HUDEP-2 (cell line): ENCODE measurements at regions not wholly inside any gene's neighbourhood (a gene's known extent, or its start where the extent isn't known, plus 50 kb on each side); places are given as distances from the start of the nearest gene placed in this dataset.
"Not testable (repeated sequence)": the region's sequence is repeated elsewhere in the genome, so short reads cannot be mapped to it uniquely, and the experiment has no call there.

Experiments used
- DNase-seq, 76 experiments: peaks; one replicate each; lab custom pipeline; 2025; ENCODE audit not compliant: unreplicated experiment in 76 of 76; lab: John Stamatoyannopoulos, UW

DNA sequence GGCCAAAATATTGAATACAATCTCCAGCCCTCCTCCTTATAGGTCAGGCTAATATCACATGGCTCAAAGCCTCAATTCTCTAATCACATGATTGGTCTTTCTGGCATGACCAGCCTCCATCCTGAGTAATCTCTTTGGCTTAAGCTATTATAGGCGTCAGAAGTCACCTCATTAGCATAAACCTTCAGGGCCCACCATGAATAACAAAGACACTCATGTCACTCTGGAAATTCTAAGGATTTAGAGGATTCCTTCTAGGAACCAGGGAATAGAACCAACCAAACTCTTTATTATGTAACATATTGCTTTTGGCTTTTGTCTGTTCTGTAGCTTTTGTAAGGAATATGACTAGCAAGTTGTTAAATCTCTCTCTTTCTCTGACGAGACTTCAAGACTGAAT is 109.2 kb upstream of the IGFBP7 start:
- DNase-seq: no peak

- no peak for DNase-seq
Observed at GRCh38 chr4:57214654-57215411, 104.6 kb upstream of the IGFBP7 start.

DNA sequence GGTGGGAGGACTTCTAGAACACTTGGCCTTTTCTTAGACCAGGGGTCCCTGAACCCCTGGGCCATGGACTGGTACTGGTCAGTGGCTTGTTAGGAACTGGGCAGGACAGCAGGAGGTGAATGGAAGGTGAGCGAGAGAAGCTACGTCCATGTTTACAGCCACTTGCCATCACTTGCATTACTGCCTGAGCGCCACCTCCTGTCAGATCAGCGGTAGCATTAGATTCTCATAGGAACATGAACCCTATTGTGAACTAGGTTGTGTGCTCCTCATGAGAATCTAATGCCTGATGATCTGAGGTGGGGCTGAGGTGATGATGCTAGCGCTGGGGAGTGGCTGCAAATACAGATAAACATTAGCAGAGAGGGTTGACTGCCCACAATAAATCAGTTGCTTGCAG is 100.9 kb upstream of the IGFBP7 start:
- peak in 2 of 76 experiments; percentile 4 to 6 for DNase-seq

GRCh38 chr4:57206172-57206571 is 96.0 kb upstream of the IGFBP7 start:
- no peak for DNase-seq

- no peak for DNase-seq
Observed at GRCh38 chr4:57205580-57205979, 95.4 kb upstream of the IGFBP7 start.

DNA sequence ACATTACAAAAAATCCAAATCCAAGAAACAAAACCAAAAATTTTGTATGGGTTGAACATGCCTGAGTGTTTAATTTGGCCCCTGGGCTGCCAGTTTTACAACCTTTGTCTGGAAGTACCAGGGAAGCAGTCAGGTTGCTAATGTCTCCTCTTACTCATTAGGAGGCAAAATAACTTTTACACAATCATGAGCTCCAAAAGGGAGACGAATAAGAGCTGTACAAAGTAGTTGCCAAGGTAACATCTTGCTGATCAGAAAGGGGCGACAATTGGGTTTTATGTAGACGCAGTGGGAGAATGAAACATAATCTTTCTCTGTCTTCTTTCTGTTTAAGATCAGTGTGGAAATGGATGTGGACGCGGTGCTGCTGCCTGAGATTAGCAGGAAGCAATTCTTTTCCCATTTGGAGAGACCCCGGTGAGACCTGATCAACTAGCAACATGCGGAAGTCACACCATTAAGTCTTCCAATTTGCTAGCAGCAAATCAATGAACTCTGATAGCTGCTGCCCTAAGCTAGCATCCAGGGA is 90.7 kb upstream of the IGFBP7 start:
- no peak for DNase-seq

GRCh38 chr4:57199267-57199666 is 89.1 kb upstream of the IGFBP7 start:
- DNase-seq: no peak

DNA sequence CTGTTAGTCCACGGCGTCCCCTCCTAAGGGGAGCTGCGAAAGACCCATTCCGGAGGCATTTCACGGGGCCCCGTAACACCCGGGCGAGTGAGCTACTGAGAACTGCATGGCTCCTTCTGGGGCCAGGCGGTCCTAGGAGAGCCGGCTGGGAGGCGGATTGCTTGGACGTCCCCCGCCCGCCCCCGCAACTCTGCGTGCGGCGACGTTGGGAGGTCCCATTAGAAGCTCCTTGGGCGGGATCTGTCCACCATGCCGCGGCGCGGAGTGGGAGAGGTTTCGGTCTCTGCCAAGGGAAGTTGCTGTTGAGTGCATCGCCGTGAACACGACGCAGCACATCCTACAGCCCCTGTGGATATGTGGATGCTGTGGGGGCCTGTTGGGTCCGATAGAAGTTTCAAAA is 85.4 kb upstream of the IGFBP7 start:
- no peak for DNase-seq

DNA sequence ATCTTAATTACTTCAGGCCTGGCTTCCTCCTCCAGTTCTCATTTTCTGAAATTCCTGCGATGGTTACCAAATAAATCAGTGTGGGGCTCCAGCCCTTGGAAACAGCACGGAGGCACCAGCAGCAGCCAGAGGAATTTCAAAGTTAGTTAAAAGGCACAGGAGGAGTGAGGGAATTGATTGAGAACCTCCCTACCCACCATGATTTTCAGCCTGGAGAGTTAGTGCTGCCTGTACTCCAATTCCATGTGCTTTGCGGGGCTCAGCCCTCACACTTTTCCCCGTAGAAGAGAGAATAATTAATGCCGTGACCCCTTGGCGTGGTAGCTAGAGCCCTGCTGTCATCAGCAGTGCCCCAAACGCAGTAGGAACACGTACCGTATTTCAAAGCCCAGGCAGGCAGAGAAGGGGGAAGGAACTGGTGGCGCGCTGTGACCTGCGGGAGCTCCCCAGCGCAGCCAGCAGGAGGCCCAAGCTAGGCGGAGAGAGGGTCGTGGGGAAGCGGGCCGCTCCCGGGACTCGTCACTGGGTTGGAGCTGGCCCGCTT is 84.0 kb upstream of the IGFBP7 start:
- DNase-seq: no peak

- DNase-seq: no peak
Observed at GRCh38 chr4:57193209-57193810, 83.1 kb upstream of the IGFBP7 start.

GRCh38 chr4:57191523-57192034 is 81.4 kb upstream of the IGFBP7 start:
- no peak for DNase-seq

DNA sequence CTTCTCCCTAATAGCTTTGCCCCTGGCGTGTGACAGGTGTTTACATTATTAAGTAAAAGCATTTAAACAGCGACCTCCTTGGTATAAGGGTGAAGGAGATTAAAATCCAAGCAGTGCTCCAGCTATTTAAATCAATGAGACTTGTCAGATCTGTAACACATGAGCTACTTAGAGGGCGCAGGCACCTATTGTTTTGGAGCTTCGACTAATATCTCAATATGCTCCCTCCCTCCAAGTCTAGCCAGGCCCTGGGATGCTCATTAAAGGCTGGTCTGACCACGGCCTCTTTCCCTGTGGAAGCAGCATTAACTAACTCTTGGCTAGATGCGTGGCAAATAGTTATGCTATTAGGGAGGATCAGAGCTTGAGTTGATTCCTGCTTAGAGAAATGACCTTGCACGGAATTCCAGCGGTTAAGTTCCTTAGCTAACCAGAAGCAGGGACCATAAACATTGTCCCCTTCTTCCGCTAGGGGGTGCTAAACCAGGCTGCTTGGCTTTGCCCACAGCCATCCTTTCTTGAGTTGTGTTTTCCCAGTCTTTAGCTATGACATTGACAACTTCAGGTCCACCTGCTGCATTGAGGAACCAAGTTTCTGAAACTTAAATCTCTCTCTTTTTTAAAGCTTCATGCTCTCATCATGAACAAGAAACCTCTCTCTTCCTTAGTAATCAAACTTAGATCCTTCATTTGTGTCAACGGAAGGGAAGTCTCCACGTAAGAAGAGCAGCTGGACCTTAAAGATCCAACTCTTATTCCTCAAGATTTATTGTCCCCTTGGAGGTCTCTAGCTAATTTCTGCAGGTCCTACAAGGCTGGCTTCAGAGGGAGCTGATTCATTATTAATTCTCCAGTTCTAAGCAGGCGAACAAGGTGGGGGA is 80.7 kb upstream of the IGFBP7 start:
- peak in 32 of 76 experiments; percentile 1 to 49 (median 6) for DNase-seq

- no peak for DNase-seq
Observed at GRCh38 chr4:57187246-57187645, 77.1 kb upstream of the IGFBP7 start.

DNA sequence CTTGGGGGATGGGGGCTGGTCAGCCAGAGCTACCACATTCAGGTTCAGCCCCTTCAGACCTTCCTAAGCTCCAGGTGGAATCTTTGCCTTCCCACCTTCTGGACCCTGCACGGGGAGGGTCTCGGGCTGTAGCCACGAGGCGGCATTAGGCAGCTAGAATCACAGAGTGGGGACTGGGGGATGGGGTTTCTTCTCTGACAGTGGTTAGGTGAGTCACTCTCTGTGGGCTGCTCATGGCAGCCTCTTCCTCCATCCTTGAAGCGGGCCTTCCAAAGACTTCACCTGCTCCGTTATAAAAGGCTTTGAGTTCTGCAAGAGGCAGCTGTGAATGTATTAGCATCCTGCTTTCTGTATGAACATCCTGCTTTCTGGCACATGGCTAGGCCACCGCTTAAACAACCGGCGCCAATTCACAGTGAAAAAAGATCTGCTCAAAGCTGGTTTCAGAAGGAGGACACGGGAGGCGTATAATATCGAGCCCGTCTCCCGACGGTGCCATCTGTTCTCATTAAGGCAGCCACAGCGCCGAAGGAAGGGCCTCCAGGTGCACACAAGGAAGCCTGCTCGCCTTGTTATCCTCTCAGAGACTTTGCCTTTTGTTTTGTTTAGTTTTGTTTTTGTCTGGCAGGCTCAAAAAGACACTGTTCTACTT is 74.3 kb upstream of the IGFBP7 start:
- DNase-seq: no peak

DNA sequence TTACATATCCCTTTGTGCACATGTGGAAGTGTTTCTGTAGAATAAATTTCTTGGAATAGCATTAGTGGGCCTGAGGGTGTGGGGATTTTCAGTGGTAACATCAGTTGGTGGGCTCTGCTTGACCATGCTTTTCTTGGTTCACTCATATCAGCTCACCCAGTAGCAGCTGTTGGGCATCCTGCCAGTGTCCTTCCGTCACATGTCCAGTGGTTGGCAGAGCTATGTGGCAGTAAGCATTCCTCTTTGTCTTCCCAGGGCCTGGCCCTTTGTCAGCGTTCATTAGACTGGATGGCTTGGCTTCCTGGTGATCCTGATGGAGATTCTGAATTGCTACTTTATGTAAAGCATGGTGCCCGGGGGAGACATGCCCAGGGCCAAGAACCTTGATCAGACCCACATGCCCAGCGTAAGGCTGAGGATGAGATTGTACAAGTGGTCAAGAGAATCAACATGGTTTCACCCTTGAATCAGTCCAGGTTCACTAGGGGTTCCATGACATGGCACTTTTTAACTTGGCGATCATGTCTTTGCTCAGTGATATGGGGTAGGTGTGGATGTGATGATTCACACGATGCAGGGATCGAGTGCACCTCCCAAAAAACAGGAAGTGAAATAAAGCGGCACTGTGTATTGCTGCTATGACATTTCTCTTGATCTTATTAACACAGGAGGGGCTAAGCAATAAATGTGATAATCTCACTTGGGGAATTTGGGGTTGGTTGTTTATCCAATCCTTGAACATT is 72.1 kb upstream of the IGFBP7 start:
- peak in 12 of 76 experiments; percentile 1 to 34 (median 6) for DNase-seq

GRCh38 chr4:57173136-57173535 is 63.0 kb upstream of the IGFBP7 start:
- DNase-seq: not testable (repeated sequence)

DNA sequence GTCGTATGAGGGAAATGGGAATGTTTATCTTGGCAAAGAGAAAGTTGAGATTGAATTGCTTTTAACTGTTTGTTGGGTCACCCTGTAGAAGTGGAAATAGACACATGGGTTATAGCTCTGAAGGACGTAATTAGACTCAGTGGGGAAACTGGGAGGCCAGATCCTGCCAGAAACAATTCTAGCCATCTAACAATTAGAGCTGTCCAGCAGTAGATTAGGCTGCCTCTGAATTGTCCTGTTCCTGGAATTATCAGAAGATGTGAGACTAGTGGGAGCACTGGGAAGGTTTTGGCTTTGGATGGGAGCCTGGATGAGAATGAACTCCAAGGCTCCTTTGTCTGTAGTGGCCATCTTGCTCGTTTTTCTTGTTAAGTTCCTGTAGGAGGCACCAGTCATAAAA is 61.9 kb upstream of the IGFBP7 start:
- no peak for DNase-seq

DNA sequence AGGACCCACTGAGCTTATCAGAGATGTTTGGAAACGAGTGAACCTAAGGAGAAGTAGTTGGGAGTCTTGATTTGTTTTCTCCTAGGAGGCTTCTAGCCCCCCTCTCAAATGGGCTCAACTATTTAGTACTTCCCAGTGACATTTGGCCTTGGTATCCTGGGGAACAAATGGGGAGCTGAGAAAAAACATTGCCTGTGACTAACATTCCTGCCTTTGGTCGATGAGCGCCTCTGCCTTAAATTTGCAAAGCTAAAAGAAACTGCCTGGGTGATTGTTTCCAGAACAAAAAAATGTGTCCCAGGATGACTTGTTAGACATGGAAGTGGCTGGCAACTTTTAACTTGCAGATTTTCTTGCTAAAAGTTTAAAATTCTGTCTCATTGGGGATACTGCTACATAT is 58.8 kb upstream of the IGFBP7 start:
- no peak for DNase-seq
